NB4 (cell line): ENCODE measurements at regions not wholly inside any gene's neighbourhood (a gene's known extent, or its start where the extent isn't known, plus 50 kb on each side); places are given as distances from the start of the nearest gene placed in this dataset.
"Not testable (repeated sequence)": the region's sequence is repeated elsewhere in the genome, so short reads cannot be mapped to it uniquely, and the experiment has no call there.

ENCODE experiments used
- DNase-seq: peaks from one replicate; pipeline ENCODE4 v3.0.0; 2010; ENCODE audit warnings: low read depth
- H3K4me3 ChIP-seq: one replicate; pipeline ENCODE4 v1.5.1; 2011; ENCODE audit warnings: mild to moderate bottlenecking, low read depth, low read length, moderate library complexity
- MYC ChIP-seq: IDR thresholded peaks from 2 replicates; pipeline ENCODE4 v1.6.1; 2011; ENCODE audit warnings: low read depth, low read length
- POLR2A ChIP-seq: IDR thresholded peaks from 2 replicates; pipeline ENCODE4 v1.6.1; 2011; ENCODE audit warnings: mild to moderate bottlenecking; ENCODE audit not compliant: insufficient read length; ENCODE audit errors: extremely low read depth
- TF ChIP-seq, protein P1 (sequence below): IDR thresholded peaks from 2 replicates; pipeline ENCODE4 v1.6.1; 2011; ENCODE audit warnings: low read depth, low read length
- TF ChIP-seq, protein P2 (sequence below): IDR thresholded peaks from one replicate; pipeline ENCODE4 v1.5.1; 2012; ENCODE audit warnings: low read depth, low read length

DNA sequence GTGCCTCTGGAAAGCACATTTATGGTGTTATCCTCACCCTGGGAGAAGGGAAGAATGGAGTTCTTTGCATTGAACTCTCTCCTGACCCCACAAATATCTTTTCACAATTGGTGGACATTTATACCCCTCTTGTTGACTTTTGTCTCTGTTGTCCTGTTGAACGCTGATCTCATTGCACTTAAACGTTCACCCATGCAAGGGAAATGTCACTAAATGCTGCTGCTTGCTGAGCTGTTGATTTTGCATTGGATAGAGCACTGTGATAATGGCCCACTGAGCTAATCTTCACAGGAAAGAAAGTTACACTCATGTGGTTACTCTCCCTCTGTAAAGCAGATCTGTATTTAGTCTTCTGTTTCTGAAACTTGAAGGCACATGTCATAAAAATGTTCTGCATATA, 133.4 kb downstream of the FZD1 start:
- no peak for TF ChIP-seq POLR2A
- TF ChIP-seq MYC: no peak
- TF ChIP-seq, protein P1, sequence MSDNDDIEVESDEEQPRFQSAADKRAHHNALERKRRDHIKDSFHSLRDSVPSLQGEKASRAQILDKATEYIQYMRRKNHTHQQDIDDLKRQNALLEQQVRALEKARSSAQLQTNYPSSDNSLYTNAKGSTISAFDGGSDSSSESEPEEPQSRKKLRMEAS: no peak
- TF ChIP-seq, protein P2, sequence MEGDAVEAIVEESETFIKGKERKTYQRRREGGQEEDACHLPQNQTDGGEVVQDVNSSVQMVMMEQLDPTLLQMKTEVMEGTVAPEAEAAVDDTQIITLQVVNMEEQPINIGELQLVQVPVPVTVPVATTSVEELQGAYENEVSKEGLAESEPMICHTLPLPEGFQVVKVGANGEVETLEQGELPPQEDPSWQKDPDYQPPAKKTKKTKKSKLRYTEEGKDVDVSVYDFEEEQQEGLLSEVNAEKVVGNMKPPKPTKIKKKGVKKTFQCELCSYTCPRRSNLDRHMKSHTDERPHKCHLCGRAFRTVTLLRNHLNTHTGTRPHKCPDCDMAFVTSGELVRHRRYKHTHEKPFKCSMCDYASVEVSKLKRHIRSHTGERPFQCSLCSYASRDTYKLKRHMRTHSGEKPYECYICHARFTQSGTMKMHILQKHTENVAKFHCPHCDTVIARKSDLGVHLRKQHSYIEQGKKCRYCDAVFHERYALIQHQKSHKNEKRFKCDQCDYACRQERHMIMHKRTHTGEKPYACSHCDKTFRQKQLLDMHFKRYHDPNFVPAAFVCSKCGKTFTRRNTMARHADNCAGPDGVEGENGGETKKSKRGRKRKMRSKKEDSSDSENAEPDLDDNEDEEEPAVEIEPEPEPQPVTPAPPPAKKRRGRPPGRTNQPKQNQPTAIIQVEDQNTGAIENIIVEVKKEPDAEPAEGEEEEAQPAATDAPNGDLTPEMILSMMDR: no peak
- no peak for DNase-seq
- no peak overlapping the region for H3K4me3 ChIP-seq

DNA sequence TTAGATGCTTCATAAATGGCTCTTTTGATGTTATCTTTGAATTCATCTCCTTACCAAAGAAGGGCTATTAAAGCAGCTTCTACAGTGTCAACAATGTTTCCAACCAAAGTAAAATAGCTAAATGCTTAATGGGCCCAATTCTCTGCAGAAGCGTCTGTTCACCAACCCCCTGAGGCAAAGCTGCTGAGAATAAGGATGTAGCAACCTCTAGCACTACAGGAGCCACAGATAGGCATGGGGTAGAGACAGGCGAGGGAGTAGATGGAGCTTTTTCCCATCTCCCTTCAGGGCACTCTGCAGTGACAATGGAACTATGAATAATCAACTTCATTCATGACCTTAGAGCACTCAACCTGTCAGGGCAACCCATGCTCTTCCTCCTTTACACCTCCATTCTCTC, 134.1 kb downstream of the FZD1 start:
- TF ChIP-seq, protein P1: no peak
- TF ChIP-seq, protein P2: no peak
- TF ChIP-seq POLR2A: no peak
- no peak for TF ChIP-seq MYC
- no peak for DNase-seq
- H3K4me3 ChIP-seq: no peak overlapping the region

DNA sequence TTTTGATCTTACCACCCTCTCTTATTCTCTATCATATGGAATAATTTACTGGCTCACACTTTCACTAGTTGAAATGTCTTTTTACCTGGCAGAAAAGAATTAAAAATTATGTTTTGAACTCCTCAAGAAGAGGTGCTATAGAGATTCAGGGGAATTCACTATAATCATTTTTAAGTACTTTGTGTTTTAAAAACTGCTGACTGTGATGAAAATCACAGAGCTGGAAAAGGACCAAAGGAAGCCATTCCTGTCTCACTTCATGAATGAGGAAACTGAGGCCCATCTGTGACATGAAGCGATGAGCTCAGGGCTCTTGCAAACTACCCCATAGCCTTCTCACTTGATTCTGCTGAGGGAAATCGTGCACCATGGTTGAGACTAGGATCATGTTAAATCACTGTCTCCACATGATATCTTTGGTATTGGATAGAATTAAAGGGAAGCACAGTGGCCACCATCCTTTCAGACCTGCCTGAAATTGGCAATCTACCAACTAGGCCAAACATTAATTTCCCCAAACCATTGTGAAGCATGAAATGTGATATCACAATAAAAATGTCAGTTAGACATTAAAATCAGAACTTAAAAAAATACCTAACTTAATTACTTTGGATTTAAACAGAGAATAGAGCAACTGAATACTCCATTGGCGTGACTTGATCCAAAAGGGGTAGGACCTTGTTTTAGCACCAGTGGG, 141.0 kb downstream of the FZD1 start:
- DNase-seq: no peak
- TF ChIP-seq, protein P2: no peak
- TF ChIP-seq, protein P1: no peak
- TF ChIP-seq MYC: no peak
- TF ChIP-seq POLR2A: no peak
- no peak overlapping the region for H3K4me3 ChIP-seq

DNA sequence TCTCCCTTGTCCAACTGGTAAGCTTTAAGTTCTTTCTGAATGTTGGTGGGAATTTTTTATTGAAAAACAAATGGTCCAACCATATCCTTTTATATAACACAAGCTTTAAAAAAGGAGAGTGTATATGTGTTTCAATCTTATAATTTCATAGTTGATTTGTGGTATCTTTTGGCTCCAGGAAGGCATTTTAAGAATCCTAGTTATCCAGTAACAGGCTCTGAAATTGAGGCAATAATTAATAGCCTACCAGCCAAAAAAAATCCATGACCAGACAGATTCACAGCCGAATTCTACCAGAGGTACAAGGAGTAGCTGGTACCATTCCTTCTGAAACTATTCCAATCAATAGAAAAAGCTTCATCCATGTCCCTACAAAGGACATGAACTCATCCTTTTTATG, 141.6 kb downstream of the FZD1 start:
- not testable (repeated sequence) for DNase-seq, H3K4me3 ChIP-seq

DNA sequence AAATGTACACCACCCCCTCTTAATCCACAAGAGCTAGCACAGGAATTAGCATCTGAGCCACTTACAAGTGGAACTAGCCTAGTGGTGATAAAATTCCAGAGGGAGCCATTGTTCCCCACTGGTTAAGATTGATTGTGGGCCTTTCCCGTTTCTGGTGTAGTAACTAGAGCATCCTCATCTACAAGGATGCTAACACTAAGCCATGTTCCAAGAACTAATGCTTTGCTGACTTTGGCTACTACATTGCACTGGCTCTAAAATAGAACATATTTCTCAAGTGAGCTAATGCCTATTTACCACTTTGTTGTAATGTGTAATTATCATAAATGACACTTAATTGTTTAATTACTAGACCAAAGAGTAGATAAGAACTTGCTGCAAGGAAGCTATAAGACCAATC, 143.7 kb downstream of the FZD1 start:
- TF ChIP-seq MYC: no peak
- TF ChIP-seq, protein P1: no peak
- TF ChIP-seq POLR2A: no peak
- TF ChIP-seq, protein P2: no peak
- DNase-seq: no peak
- H3K4me3 ChIP-seq: no peak overlapping the region

DNA sequence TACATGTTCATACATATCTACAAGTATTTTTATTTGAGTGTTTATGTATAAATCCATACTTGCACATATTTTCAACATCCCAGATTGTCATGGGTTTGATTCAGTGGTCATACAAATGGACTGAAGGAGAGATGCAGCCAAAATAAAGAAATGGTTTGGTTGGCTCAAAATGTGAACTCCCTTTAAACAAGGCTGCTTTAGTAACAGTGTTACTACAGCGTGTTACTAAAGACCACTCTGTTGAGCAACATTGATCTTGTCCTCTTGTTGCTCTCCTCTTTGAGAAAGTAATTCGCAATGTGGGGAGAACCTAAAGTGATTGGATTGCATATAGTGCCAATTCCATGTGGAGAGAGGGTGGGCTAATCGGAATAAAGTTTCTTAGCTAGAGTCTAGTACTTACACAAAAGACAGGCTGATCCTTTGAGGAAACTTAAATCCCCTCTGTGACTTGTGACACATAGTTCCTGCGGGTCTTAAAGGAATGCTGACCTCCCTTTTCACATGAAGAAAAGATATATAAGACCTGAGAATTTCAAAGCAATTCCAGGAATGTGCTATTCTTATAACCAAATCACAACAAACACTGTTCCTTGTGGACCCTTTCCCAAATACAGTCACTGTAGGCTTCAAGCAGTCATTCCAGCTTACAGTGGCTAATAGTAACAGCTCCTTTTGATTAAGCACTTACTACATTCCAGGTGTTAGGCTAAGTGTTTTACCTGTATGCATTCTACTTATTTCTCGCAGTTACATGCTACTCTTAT, 144.3 kb downstream of the FZD1 start:
- TF ChIP-seq MYC: no peak
- TF ChIP-seq, protein P2: no peak
- TF ChIP-seq, protein P1: no peak
- no peak for TF ChIP-seq POLR2A
- no peak overlapping the region for H3K4me3 ChIP-seq
- no peak for DNase-seq
